ENCODE measurements at regions not wholly inside any gene's neighbourhood (a gene's known extent, or its start where the extent isn't known, plus 50 kb on each side); places are given as distances from the start of the nearest gene placed in this dataset.

DNA sequence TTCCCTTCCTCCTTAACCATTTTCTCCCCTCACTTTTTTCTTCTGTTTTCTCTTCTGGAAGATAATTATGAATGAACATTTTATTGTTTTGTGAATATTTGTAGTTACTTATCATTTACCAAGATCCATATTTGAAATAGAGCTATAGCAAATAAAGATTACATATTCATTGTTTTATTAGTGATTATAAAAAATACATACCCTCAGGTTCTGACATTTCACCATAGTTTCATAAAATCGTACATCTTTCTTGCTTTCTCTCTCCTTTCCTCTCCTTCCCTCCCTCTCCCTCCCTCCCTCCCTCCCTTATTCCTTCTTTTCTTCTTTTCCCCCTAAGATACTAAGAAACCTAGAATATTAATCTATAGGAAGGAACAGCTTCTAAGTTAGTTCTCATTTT, 410.9 kb upstream of the GOLIM4 start:
- TF ChIP-seq, protein P1, sequence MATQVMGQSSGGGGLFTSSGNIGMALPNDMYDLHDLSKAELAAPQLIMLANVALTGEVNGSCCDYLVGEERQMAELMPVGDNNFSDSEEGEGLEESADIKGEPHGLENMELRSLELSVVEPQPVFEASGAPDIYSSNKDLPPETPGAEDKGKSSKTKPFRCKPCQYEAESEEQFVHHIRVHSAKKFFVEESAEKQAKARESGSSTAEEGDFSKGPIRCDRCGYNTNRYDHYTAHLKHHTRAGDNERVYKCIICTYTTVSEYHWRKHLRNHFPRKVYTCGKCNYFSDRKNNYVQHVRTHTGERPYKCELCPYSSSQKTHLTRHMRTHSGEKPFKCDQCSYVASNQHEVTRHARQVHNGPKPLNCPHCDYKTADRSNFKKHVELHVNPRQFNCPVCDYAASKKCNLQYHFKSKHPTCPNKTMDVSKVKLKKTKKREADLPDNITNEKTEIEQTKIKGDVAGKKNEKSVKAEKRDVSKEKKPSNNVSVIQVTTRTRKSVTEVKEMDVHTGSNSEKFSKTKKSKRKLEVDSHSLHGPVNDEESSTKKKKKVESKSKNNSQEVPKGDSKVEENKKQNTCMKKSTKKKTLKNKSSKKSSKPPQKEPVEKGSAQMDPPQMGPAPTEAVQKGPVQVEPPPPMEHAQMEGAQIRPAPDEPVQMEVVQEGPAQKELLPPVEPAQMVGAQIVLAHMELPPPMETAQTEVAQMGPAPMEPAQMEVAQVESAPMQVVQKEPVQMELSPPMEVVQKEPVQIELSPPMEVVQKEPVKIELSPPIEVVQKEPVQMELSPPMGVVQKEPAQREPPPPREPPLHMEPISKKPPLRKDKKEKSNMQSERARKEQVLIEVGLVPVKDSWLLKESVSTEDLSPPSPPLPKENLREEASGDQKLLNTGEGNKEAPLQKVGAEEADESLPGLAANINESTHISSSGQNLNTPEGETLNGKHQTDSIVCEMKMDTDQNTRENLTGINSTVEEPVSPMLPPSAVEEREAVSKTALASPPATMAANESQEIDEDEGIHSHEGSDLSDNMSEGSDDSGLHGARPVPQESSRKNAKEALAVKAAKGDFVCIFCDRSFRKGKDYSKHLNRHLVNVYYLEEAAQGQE (IDR thresholded peaks at IDR 0.05; ENCODE audit: unreplicated experiment): no peak
- TF ChIP-seq, protein P2, sequence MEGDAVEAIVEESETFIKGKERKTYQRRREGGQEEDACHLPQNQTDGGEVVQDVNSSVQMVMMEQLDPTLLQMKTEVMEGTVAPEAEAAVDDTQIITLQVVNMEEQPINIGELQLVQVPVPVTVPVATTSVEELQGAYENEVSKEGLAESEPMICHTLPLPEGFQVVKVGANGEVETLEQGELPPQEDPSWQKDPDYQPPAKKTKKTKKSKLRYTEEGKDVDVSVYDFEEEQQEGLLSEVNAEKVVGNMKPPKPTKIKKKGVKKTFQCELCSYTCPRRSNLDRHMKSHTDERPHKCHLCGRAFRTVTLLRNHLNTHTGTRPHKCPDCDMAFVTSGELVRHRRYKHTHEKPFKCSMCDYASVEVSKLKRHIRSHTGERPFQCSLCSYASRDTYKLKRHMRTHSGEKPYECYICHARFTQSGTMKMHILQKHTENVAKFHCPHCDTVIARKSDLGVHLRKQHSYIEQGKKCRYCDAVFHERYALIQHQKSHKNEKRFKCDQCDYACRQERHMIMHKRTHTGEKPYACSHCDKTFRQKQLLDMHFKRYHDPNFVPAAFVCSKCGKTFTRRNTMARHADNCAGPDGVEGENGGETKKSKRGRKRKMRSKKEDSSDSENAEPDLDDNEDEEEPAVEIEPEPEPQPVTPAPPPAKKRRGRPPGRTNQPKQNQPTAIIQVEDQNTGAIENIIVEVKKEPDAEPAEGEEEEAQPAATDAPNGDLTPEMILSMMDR (conservative IDR thresholded peaks at IDR 0.05; ENCODE audit: low read depth in 2 of 2): no peak
- TF ChIP-seq EZH2 (IDR thresholded peaks at IDR 0.05; ENCODE audit: low read depth, unreplicated experiment) (no peak), NANOG (IDR thresholded peaks at IDR 0.05; ENCODE audit: borderline replicate concordance) (no peak), CREB1 (CRISPR knock-in tag; IDR thresholded peaks at IDR 0.05; ENCODE audit: low read depth) (no peak), POLR2AphosphoS5 (IDR thresholded peaks at IDR 0.05; ENCODE audit: low read depth) (no peak), STAT1 (IDR thresholded peaks at IDR 0.05; ENCODE audit: unreplicated experiment) (no peak), EZH2phosphoT487 (IDR thresholded peaks at IDR 0.05; ENCODE audit: unreplicated experiment) (no peak), ZNF114 (CRISPR knock-in tag; IDR thresholded peaks at IDR 0.05) (no peak), ZNF331 (CRISPR knock-in tag; IDR thresholded peaks at IDR 0.05; ENCODE audit: low read depth) (no peak)
- TF ChIP-seq, protein P3, sequence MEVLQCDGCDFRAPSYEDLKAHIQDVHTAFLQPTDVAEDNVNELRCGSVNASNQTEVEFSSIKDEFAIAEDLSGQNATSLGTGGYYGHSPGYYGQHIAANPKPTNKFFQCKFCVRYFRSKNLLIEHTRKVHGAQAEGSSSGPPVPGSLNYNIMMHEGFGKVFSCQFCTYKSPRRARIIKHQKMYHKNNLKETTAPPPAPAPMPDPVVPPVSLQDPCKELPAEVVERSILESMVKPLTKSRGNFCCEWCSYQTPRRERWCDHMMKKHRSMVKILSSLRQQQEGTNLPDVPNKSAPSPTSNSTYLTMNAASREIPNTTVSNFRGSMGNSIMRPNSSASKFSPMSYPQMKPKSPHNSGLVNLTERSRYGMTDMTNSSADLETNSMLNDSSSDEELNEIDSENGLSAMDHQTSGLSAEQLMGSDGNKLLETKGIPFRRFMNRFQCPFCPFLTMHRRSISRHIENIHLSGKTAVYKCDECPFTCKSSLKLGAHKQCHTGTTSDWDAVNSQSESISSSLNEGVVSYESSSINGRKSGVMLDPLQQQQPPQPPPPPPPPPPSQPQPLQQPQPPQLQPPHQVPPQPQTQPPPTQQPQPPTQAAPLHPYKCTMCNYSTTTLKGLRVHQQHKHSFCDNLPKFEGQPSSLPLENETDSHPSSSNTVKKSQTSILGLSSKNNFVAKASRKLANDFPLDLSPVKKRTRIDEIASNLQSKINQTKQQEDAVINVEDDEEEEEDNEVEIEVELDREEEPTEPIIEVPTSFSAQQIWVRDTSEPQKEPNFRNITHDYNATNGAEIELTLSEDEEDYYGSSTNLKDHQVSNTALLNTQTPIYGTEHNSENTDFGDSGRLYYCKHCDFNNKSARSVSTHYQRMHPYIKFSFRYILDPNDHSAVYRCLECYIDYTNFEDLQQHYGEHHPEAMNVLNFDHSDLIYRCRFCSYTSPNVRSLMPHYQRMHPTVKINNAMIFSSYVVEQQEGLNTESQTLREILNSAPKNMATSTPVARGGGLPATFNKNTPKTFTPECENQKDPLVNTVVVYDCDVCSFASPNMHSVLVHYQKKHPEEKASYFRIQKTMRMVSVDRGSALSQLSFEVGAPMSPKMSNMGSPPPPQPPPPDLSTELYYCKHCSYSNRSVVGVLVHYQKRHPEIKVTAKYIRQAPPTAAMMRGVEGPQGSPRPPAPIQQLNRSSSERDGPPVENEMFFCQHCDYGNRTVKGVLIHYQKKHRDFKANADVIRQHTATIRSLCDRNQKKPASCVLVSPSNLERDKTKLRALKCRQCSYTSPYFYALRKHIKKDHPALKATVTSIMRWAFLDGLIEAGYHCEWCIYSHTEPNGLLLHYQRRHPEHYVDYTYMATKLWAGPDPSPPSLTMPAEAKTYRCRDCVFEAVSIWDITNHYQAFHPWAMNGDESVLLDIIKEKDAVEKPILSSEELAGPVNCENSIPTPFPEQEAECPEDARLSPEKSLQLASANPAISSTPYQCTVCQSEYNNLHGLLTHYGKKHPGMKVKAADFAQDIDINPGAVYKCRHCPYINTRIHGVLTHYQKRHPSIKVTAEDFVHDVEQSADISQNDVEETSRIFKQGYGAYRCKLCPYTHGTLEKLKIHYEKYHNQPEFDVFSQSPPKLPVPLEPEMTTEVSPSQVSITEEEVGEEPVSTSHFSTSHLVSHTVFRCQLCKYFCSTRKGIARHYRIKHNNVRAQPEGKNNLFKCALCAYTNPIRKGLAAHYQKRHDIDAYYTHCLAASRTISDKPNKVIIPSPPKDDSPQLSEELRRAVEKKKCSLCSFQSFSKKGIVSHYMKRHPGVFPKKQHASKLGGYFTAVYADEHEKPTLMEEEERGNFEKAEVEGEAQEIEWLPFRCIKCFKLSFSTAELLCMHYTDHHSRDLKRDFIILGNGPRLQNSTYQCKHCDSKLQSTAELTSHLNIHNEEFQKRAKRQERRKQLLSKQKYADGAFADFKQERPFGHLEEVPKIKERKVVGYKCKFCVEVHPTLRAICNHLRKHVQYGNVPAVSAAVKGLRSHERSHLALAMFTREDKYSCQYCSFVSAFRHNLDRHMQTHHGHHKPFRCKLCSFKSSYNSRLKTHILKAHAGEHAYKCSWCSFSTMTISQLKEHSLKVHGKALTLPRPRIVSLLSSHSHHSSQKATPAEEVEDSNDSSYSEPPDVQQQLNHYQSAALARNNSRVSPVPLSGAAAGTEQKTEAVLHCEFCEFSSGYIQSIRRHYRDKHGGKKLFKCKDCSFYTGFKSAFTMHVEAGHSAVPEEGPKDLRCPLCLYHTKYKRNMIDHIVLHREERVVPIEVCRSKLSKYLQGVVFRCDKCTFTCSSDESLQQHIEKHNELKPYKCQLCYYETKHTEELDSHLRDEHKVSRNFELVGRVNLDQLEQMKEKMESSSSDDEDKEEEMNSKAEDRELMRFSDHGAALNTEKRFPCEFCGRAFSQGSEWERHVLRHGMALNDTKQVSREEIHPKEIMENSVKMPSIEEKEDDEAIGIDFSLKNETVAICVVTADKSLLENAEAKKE (CRISPR knock-in tag; IDR thresholded peaks at IDR 0.05): no peak

Measured in GM23338 (cell line).